ENCODE measurements at regions not wholly inside any gene's neighbourhood (a gene's known extent, or its start where the extent isn't known, plus 50 kb on each side); places are given as distances from the start of the nearest gene placed in this dataset.

- peaks cover 6% of the 10 kb centered on the region for H3K4me1 Mint-ChIP-seq (ENCODE audit: unreplicated experiment)
- no peak for TF ChIP-seq CTCF (IDR thresholded peaks at IDR 0.05)
- no peak for DNase-seq (ENCODE audit: extremely low spot score, unreplicated experiment)
- H3K9me3 Mint-ChIP-seq (ENCODE audit: unreplicated experiment), result no peaks in the 10 kb centered on the region
- no peaks in the 10 kb centered on the region for H3K36me3 Mint-ChIP-seq (ENCODE audit: unreplicated experiment)
- no peak overlapping the region for H3K27ac Mint-ChIP-seq (ENCODE audit: unreplicated experiment)
- peaks cover 18% of the 10 kb centered on the region for H3K27me3 Mint-ChIP-seq (ENCODE audit: unreplicated experiment)
- no peak overlapping the region for H3K4me3 Mint-ChIP-seq (ENCODE audit: unreplicated experiment)
Measured at GRCh38 chr3:72192572-72192971, 407.6 kb upstream of the PROK2 start.

GRCh38 chr3:72191209-72191960 lies 406.4 kb upstream of the PROK2 start:
- Mint-ChIP-seq H3K4me1 (ENCODE audit: unreplicated experiment) (peaks cover 11% of the 10 kb centered on the region), H3K36me3 (ENCODE audit: unreplicated experiment) (no peaks in the 10 kb centered on the region), H3K9me3 (ENCODE audit: unreplicated experiment) (no peaks in the 10 kb centered on the region), H3K27ac (ENCODE audit: unreplicated experiment) (no peak overlapping the region), H3K27me3 (ENCODE audit: unreplicated experiment) (peaks cover 6% of the 10 kb centered on the region), H3K4me3 (ENCODE audit: unreplicated experiment) (no peak overlapping the region)
- no peak for TF ChIP-seq CTCF (IDR thresholded peaks at IDR 0.05)
- DNase-seq (ENCODE audit: extremely low spot score, unreplicated experiment), result no peak

DNA sequence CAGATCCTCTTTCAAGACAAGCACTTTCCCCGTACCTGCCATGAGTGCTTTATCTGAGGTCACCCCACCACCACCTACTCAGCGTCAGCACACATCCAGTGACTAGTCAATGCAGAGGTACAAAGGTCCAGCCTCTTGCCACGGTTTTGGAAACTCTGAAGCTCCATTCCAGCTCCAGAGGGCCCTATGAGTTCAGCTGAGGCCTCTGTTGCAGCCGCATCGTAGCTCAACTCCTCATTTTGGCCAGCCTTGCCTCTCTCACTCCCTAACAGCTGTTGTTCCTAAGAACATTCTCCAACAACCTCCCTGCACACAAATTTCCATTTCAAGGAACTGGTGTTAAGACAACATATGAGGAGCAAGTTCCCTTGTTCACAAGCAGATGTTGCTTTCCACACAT lies 405.1 kb upstream of the PROK2 start:
- Mint-ChIP-seq H3K4me3 (ENCODE audit: unreplicated experiment) (no peak overlapping the region), H3K4me1 (ENCODE audit: unreplicated experiment) (peaks cover 16% of the 10 kb centered on the region), H3K36me3 (ENCODE audit: unreplicated experiment) (no peaks in the 10 kb centered on the region), H3K9me3 (ENCODE audit: unreplicated experiment) (no peaks in the 10 kb centered on the region), H3K27me3 (ENCODE audit: unreplicated experiment) (no peaks in the 10 kb centered on the region), H3K27ac (ENCODE audit: unreplicated experiment) (no peak overlapping the region)
- no peak for TF ChIP-seq CTCF (IDR thresholded peaks at IDR 0.05)
- DNase-seq (ENCODE audit: extremely low spot score, unreplicated experiment), result no peak

DNA sequence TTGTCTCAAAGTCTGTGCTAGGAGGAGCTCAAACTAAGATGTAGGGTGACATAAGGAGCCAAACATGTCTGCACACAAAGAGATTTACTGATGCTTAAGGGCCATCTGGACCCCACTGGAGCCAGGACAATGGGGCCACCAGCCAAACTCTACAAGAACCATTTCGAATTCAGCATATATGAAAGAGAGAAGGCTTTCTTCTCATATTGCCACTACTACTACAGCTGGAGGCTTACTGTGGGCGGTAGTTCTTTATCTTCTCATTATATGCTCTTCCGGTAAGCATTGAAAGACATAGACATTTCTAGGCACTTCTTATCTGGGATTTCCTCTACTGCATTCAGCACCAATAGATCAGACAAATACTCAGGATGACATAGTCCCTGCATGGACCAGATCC lies 404.4 kb upstream of the PROK2 start:
- Mint-ChIP-seq H3K36me3 (ENCODE audit: unreplicated experiment) (no peaks in the 10 kb centered on the region), H3K9me3 (ENCODE audit: unreplicated experiment) (no peaks in the 10 kb centered on the region), H3K4me1 (ENCODE audit: unreplicated experiment) (peaks cover 16% of the 10 kb centered on the region), H3K27ac (ENCODE audit: unreplicated experiment) (no peak overlapping the region), H3K27me3 (ENCODE audit: unreplicated experiment) (no peaks in the 10 kb centered on the region), H3K4me3 (ENCODE audit: unreplicated experiment) (no peak overlapping the region)
- no peak for TF ChIP-seq CTCF (IDR thresholded peaks at IDR 0.05)
- DNase-seq (ENCODE audit: extremely low spot score, unreplicated experiment), result no peak

- peaks cover 9% of the 10 kb centered on the region for H3K4me1 Mint-ChIP-seq (ENCODE audit: unreplicated experiment)
- H3K4me3 Mint-ChIP-seq (ENCODE audit: unreplicated experiment), result no peak overlapping the region
- H3K9me3 Mint-ChIP-seq (ENCODE audit: unreplicated experiment), result no peaks in the 10 kb centered on the region
- H3K27ac Mint-ChIP-seq (ENCODE audit: unreplicated experiment), result no peak overlapping the region
- DNase-seq (ENCODE audit: extremely low spot score, unreplicated experiment), result no peak
- H3K27me3 Mint-ChIP-seq (ENCODE audit: unreplicated experiment), result no peaks in the 10 kb centered on the region
- H3K36me3 Mint-ChIP-seq (ENCODE audit: unreplicated experiment), result no peaks in the 10 kb centered on the region
- no peak for TF ChIP-seq CTCF (IDR thresholded peaks at IDR 0.05)
Measured at GRCh38 chr3:72188536-72188935, 403.6 kb upstream of the PROK2 start.

All from osteocyte (in vitro differentiated cells).